CD14-positive monocyte (primary cell): ENCODE measurements at regions not wholly inside any gene's neighbourhood (a gene's known extent, or its start where the extent isn't known, plus 50 kb on each side); places are given as distances from the start of the nearest gene placed in this dataset.

Source experiments
- DNase-seq, 3 donors: peaks; one replicate each; pipeline ENCODE4 v3.0.0-alpha.2; 2011 to 2022
- H2AFZ ChIP-seq: 2 replicates; pipeline ENCODE4 v1.6.0; 2012; ENCODE audit warnings: mild to moderate bottlenecking, low read depth, low read length, inconsistent platforms; ENCODE audit not compliant: insufficient read depth, poor library complexity, severe bottlenecking
- H3K27ac ChIP-seq, 2 donors: 1 replicate in 1 of 2; 2 replicates in 1 of 2; pipeline ENCODE4 v1.5.1; 2012 to 2013; ENCODE audit warnings: low read length in 2 of 2, control low read depth in 1 of 2, inconsistent platforms in 1 of 2, low read depth in 1 of 2, mild to moderate bottlenecking in 1 of 2
- H3K27me3 ChIP-seq, 2 donors: one replicate each; pipeline versions ENCODE4 v1.6.0 to v1.6.1; 2011 to 2013; ENCODE audit warnings: low read length in 2 of 2; ENCODE audit not compliant: control insufficient read depth in 2 of 2, insufficient read depth in 2 of 2
- H3K36me3 ChIP-seq, 2 donors: replicated peaks in 1 of 2; 1 replicate in 1 of 2; 2 replicates in 1 of 2; pipeline versions ENCODE4 v1.5.1 to v1.6.1; 2012 to 2013; ENCODE audit warnings: low read length in 2 of 2, control low read depth in 1 of 2, inconsistent platforms in 1 of 2, mild to moderate bottlenecking in 1 of 2; ENCODE audit not compliant: insufficient read depth in 2 of 2, control insufficient read depth in 1 of 2
- H3K4me1 ChIP-seq, 2 donors: 1 replicate in 1 of 2; 2 replicates in 1 of 2; pipeline versions ENCODE4 v1.5.1 to v1.6.1; 2012 to 2013; ENCODE audit warnings: low read length in 2 of 2, control low read depth in 1 of 2, inconsistent platforms in 1 of 2, mild to moderate bottlenecking in 1 of 2, moderate library complexity in 1 of 2; ENCODE audit not compliant: insufficient read depth in 2 of 2, control insufficient read depth in 1 of 2
- H3K4me2 ChIP-seq: replicated peaks from 2 replicates; pipeline ENCODE3; 2012; ENCODE audit warnings: low read length, moderate library complexity, mild to moderate bottlenecking; ENCODE audit not compliant: poor library complexity, severe bottlenecking; ENCODE audit errors: extremely low read depth
- H3K4me3 ChIP-seq, 3 experiments: fragments of 200-600 bp in 1 of 3; sonication (generic) in 1 of 3; replicated peaks in 1 of 3; 1 replicate in 2 of 3; 2 replicates in 1 of 3; pipeline ENCODE4 v1.5.1; 2011 to 2013; ENCODE audit warnings: low read length in 3 of 3, mild to moderate bottlenecking in 3 of 3, control low read depth in 2 of 3, low read depth in 2 of 3, inconsistent platforms in 1 of 3, moderate library complexity in 1 of 3
- H3K79me2 ChIP-seq: 2 replicates; pipeline ENCODE4 v1.6.0; 2012; ENCODE audit warnings: mild to moderate bottlenecking, control low read depth, inconsistent platforms, low read length, moderate library complexity; ENCODE audit not compliant: insufficient read depth
- H3K9ac ChIP-seq: 2 replicates; pipeline ENCODE4 v1.6.0; 2017; ENCODE audit warnings: low read length, mild to moderate bottlenecking; ENCODE audit not compliant: insufficient read depth, poor library complexity, severe bottlenecking
- H3K9me3 ChIP-seq, 2 donors: replicated peaks in 1 of 2; 1 replicate in 1 of 2; 2 replicates in 1 of 2; pipeline versions ENCODE4 v1.5.1 to v1.6.1; 2012 to 2013; ENCODE audit warnings: low read length in 2 of 2, control low read depth in 1 of 2; ENCODE audit not compliant: control insufficient read depth in 1 of 2, insufficient read depth in 1 of 2
- H4K20me1 ChIP-seq: 2 replicates; pipeline ENCODE4 v1.6.0; 2012; ENCODE audit warnings: mild to moderate bottlenecking, low read length, control low read depth, moderate library complexity; ENCODE audit not compliant: insufficient read depth
- H3K27ac Mint-ChIP-seq, 7 donors: one replicate each; pipeline ENCODE4 v1.8.0; 2020; ENCODE audit warnings: mild to moderate bottlenecking in 7 of 7, mixed read lengths in 7 of 7, moderate library complexity in 6 of 7, inconsistent platforms in 2 of 7
- H3K27me3 Mint-ChIP-seq, 3 donors: one replicate each; pipeline ENCODE4 v1.8.0; 2021 to 2022; ENCODE audit warnings: low read depth in 3 of 3, mild to moderate bottlenecking in 3 of 3, mixed read lengths in 3 of 3, moderate library complexity in 3 of 3, inconsistent platforms in 1 of 3
- H3K36me3 Mint-ChIP-seq, 2 donors: one replicate each; pipeline ENCODE4 v1.8.0; 2020; ENCODE audit warnings: mixed read lengths in 2 of 2, inconsistent platforms in 1 of 2, mild to moderate bottlenecking in 1 of 2
- H3K4me1 Mint-ChIP-seq: one replicate; pipeline ENCODE4 v1.8.0; 2020; ENCODE audit warnings: mild to moderate bottlenecking, mixed read lengths
- H3K4me3 Mint-ChIP-seq, 2 donors: one replicate each; pipeline ENCODE4 v1.8.0; 2020; ENCODE audit warnings: mild to moderate bottlenecking in 2 of 2, mixed read lengths in 2 of 2, moderate library complexity in 1 of 2
- H3K9me3 Mint-ChIP-seq, 7 donors: one replicate each; pipeline ENCODE4 v1.8.0; 2020 to 2022; ENCODE audit warnings: mixed read lengths in 7 of 7, mild to moderate bottlenecking in 6 of 7, moderate library complexity in 6 of 7, inconsistent platforms in 2 of 7
- CTCF ChIP-seq: fragments of 200-600 bp; IDR thresholded peaks from one replicate; pipeline ENCODE4 v1.8.0; 2022; ENCODE audit warnings: antibody characterized with exemption, mild to moderate bottlenecking
- WGBS: methylation state at CpG from one replicate; pipeline ENCODE4 v1.1.5; 2013; ENCODE audit warnings: missing lambda C conversion rate; ENCODE audit not compliant: insufficient coverage; 5-methylcytosine and 5-hydroxymethylcytosine counted together
- intact Hi-C, 2 donors: fragments of 100-400 bp; cut with micrococcal nuclease; formaldehyde crosslinking; loops; one replicate each; pipeline versions ENCODE4 v1.15.0 to v1.15.1; 2023

DNA sequence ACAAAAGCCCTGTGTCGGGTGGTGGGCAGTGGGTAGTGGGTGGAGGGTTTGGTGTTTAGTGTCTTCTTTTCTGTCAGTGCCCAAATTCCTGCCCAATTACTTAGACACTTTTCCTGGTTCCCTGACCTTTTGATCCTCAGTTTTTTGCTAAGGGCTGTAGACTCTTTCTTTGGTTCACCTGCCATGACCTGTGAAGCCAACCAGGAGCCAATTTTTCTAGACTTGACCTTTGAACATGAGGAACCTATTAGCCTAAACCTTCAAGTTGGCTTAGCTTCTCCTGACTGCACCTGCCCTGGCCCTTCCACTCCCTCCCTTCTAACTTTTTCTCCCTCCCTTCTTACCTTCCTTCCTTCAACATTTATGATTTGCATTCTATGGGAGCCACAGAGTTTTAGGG, 94.5 kb downstream of the MID1IP1 start:
- no peaks in the 10 kb centered on the region for H3K36me3 Mint-ChIP-seq
- H3K27ac ChIP-seq, result no peak overlapping the region
- no peak overlapping the region for H2AFZ ChIP-seq
- H3K4me2 ChIP-seq, result no peak overlapping the region
- no peaks in the 10 kb centered on the region for H3K9me3 ChIP-seq
- DNase-seq, result no peak
- H3K79me2 ChIP-seq, result no peaks in the 10 kb centered on the region
- H3K9ac ChIP-seq, result no peak overlapping the region
- TF ChIP-seq CTCF, result no peak
- no CpG with 5 or more reads among the region's 1 CpG for WGBS
- H3K9me3 Mint-ChIP-seq, result no peaks in the 10 kb centered on the region
- no peaks in the 10 kb centered on the region for H3K27me3 ChIP-seq
- no peak overlapping the region for H3K27ac Mint-ChIP-seq
- no peaks in the 10 kb centered on the region for H4K20me1 ChIP-seq
- no peak overlapping the region for H3K4me3 Mint-ChIP-seq
- H3K36me3 ChIP-seq, result no peaks in the 10 kb centered on the region
- H3K4me1 ChIP-seq, result peaks cover 0 to 6% of the 10 kb centered on the region in 2 donors
- intact Hi-C loops, result no loop called here
- peaks cover 0 to 5% (median 0%) of the 10 kb centered on the region in 3 donors for H3K27me3 Mint-ChIP-seq
- H3K4me1 Mint-ChIP-seq, result peaks cover 10% of the 10 kb centered on the region
- H3K4me3 ChIP-seq, result no peak overlapping the region

DNA sequence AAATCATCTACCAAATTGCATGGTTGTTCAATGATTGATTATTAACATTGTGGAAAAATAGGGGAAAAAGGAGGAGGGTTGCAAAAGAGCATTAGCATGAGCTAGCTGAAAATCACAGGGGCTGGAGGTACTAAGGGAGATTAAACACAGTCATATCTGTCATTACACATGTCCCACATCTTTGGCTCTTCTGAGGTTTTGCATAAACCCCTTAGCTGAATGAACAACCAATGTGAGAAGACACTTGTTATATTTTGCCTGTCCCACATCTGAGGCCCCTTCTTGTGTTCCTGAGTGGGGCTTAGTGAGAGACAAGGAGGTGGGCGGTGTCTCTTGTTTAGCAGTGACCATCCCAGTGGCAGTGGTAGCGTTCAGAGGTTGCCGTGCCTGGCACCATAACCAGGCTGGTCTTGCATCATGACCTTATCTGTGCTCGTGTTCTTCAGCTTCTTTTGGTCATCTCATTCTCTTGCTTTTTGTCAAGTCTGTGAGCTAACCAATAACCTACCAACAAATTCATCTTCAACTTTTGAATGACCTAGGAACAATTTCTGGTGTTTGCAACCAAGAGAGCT, 95.6 kb downstream of the MID1IP1 start:
- DNase-seq, result no peak
- Histone ChIP-seq H3K79me2 (no peaks in the 10 kb centered on the region), H3K27ac (no peak overlapping the region), H3K36me3 (no peaks in the 10 kb centered on the region), H2AFZ (no peak overlapping the region), H4K20me1 (no peaks in the 10 kb centered on the region), H3K4me3 (no peak overlapping the region), H3K9ac (no peak overlapping the region), H3K9me3 (no peaks in the 10 kb centered on the region), H3K27me3 (no peaks in the 10 kb centered on the region), H3K4me1 (peaks cover 0 to 6% of the 10 kb centered on the region in 2 donors), H3K4me2 (no peak overlapping the region)
- no peak for TF ChIP-seq CTCF
- intact Hi-C loops, result no loop called here
- peaks cover 8% of the 10 kb centered on the region for H3K4me1 Mint-ChIP-seq
- H3K9me3 Mint-ChIP-seq, result no peaks in the 10 kb centered on the region
- WGBS, result no CpG with 5 or more reads among the region's 4 CpGs
- no peak overlapping the region for H3K27ac Mint-ChIP-seq
- H3K27me3 Mint-ChIP-seq, result peaks cover 0 to under 1% (median 0%) of the 10 kb centered on the region in 3 donors
- no peak overlapping the region for H3K4me3 Mint-ChIP-seq
- no peaks in the 10 kb centered on the region for H3K36me3 Mint-ChIP-seq
